GM18861 (cell line): ENCODE measurements at regions not wholly inside any gene's neighbourhood (a gene's known extent, or its start where the extent isn't known, plus 50 kb on each side); places are given as distances from the start of the nearest gene placed in this dataset.
"Not testable (repeated sequence)": the region's sequence is repeated elsewhere in the genome, so short reads cannot be mapped to it uniquely, and the experiment has no call there.

Source experiments
- ATAC-seq: cut with Tn5 transposase; IDR thresholded peaks from one replicate; pipeline ENCODE4 v1.9.1; 2021; ENCODE audit not compliant: unreplicated experiment

DNA sequence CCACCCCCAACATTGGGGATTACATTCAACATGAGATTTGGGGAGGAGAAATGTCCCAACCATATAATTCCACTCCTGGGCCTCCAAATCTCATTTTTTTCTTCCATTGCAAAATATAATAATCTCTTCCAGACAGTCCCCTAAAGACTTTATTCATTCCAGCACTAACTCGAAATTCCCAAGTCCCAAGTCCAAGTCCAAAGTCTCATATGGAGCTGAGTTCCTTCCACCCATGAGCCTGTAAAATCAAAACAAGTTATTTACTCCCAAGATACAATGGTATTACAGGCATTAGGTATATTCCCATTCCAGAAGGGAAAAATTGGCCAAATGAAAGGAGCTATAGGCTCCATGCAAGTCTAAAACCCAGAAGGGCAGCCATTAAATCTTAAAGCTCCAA lies 56.7 kb downstream of the P2RY1 start:
- ATAC-seq, result no peak

DNA sequence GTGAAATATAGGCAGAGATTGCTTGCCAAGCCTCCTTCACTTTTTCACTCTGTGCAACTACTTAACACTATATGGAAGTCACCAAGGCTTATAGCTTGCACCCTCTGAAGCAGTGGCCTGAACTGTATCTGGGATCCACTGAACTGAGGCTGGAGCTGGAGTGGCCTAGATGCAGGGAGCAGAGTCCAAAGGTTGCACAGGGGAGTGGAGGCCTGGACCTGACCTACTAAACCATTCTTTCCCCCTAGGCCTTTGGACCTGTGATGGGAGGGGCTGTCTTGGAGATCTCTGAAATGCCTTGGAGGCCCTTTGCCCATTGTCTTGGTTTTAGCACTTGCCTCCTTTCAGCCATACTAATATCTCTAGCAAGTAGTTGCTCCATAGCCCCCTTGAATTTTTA lies 57.5 kb downstream of the P2RY1 start:
- no peak for ATAC-seq

- no peak for ATAC-seq
Observed at GRCh38 chr3:152893647-152894046, 58.7 kb downstream of the P2RY1 start.

- ATAC-seq, result no peak
Observed at GRCh38 chr3:152899306-152899705, 64.4 kb downstream of the P2RY1 start.

GRCh38 chr3:152902141-152902669 lies 67.3 kb downstream of the P2RY1 start:
- no peak for ATAC-seq

GRCh38 chr3:152905631-152906030 lies 70.7 kb downstream of the P2RY1 start:
- no peak for ATAC-seq

GRCh38 chr3:152909180-152909883 lies 74.4 kb downstream of the P2RY1 start:
- no peak for ATAC-seq

- no peak for ATAC-seq
Observed at GRCh38 chr3:152910211-152910610, 75.3 kb downstream of the P2RY1 start.

- ATAC-seq, result no peak
Observed at GRCh38 chr3:152910966-152911365, 76.0 kb downstream of the P2RY1 start.

- ATAC-seq, result not testable (repeated sequence)
Observed at GRCh38 chr3:152914743-152915142, 79.8 kb downstream of the P2RY1 start.

- ATAC-seq, result no peak
Observed at GRCh38 chr3:152915695-152916094, 80.8 kb downstream of the P2RY1 start.

DNA sequence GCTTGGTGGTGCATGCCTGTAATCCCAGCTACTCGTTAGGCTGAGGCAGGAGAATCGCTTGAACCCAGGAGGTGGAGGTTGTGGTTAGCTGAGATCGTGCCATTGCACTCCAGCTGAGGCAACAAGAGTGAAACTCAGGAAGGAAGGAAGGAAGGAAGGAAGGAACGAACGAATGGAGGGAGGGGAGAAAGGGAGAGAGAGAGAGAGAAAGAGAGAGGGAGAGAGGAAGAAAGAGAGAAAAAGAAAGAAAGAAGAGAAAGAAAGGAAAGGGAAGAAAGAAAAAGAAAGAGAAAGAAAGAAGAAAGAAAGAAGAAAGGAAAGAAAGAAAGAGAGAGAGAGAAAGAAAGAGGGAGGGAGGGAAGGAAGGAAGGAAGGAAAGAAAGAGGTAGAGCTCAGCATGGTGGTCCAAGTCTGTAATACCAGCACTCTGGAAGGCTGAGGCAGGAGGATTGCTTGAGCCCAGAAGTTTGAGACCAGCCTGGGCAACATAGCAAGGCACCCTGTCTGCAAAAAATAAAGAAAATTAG lies 81.9 kb downstream of the P2RY1 start:
- no peak for ATAC-seq

- ATAC-seq, result no peak
Observed at GRCh38 chr3:152921351-152921750, 86.4 kb downstream of the P2RY1 start.

DNA sequence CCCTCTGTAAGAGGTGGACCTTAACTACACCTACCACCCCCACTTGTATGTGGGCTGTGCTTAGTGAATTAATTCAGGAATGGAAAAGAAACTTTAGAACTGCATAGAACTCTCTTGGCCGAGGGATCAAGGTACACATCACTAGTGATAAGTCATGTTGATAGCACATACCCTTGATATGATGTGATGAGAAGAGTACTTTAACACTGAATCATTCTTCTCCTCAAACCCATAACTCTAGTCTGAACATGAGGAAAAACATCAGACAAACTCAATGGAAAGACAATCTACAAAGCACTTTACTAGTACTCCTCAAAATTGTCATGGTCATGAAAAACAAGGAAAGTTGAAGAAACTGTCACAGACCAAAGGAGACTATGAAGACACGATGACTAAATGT lies 87.6 kb downstream of the P2RY1 start:
- no peak for ATAC-seq

DNA sequence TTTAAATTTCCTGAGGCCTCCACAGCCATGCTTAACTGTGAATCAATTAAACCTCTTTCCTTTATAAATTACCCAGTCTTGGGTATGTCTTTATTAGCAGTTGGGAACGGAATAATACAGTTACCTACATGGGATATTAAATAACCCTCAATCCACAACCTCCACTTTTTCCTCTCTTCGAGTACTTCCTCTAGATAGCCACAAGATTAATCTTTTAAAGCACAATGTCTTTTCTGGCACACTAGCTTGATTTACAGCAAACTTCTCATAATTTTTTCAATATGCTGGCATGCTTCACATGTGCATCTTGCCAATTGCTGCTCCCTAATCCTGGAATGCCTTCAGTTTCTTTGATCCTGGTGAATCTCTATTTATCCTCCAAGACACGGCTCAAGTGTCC lies 92.2 kb downstream of the P2RY1 start:
- ATAC-seq, result no peak

DNA sequence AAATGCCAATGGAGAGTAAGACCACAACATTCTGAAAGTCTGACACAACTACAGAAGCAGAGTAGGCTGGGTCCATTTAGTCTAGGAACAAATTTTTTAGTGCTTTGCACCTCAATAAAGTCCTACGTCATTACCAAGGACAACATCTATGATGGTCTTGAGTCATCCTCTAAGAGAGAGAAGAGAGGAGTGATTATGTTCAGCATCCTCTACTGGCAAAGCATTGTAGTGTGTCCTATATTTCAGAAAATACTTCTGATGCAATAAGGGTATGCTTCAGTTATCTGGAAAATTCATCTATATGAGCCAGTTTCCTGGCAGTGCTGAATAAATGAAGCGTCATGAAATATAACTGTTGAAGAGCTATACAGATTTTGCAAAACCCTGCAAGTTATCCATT lies 95.6 kb downstream of the P2RY1 start:
- no peak for ATAC-seq

- ATAC-seq, result no peak
Observed at GRCh38 chr3:152937234-152937633, 102.3 kb downstream of the P2RY1 start.

- no peak for ATAC-seq
Observed at GRCh38 chr3:152938974-152939636, 104.2 kb downstream of the P2RY1 start.

DNA sequence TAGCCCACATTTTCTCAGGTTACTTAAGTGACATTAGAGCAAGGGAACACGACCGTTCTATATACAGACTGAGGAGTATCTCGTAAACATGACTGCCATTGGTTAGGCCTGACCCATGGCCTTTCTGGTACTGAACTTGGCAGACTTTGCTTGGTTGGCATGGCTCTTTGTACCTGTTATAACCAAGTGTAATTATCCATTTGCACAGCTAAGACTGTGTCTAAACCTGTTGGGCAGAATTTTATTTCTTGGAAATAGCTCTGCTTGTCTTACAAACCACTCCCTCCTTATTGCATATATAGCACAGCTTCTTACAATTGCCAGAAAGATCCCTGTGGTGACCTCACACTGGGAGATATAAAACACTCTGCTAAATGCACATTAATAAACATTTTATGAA lies 106.9 kb downstream of the P2RY1 start:
- ATAC-seq, result no peak

DNA sequence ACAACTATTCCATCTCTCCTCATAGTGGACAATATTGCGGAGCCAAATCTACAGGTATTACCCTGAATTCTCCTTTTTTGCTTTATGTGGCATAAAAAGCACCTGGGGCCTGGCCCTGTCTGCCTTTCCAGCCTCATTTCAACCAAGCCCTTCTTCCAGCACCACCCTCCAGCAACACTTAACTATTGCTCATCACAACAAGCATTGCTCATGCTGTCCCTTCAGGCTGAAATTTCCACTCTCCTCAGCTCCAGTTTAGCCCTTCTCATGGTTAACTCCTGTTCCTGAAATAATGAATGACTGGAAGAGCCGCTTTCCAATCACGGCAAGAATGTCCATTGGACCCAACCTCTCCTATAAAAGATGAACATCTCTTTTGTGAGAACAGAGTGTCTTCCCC lies 107.4 kb downstream of the P2RY1 start:
- ATAC-seq, result no peak

- ATAC-seq, result no peak
Observed at GRCh38 chr3:152943645-152944044, 108.7 kb downstream of the P2RY1 start.

DNA sequence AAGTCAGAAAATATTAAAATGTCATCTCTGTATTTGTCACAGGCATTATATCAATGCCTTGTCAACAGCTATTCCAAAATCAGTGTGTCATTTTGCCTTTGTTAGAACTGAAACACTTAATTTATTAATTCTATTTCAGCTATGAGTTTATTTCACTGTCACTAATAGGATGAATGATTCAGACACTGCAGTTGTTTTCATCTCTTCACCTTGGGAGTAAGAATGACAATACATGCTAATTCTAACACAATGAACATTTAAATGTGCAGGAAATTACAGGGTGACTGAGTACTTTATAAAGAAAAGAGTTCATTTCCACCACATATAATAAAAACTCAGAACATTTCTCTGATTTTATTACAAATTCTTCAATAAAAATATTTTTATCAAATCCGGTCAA lies 109.7 kb downstream of the P2RY1 start:
- ATAC-seq, result no peak
